Choroid plexus epithelial cell (primary cell): ENCODE measurements at regions not wholly inside any gene's neighbourhood (a gene's known extent, or its start where the extent isn't known, plus 50 kb on each side); places are given as distances from the start of the nearest gene placed in this dataset.
A peak's percentile ranks its signal among the peaks of the same experiment; 100 is the strongest.

ENCODE experiments used
- DNase-seq: peaks from one replicate; pipeline ENCODE4 v3.0.0-alpha.2; 2010; ENCODE audit warnings: low read depth
- H3K4me3 ChIP-seq: 2 replicates; pipeline ENCODE4 v1.5.1; 2011; ENCODE audit warnings: low read depth, mild to moderate bottlenecking, control low read depth, low read length, moderate library complexity
- TF ChIP-seq, protein P1 (sequence below): conservative IDR thresholded peaks from 2 replicates; pipeline ENCODE4 v1.5.1; 2011; ENCODE audit warnings: low read depth, mild to moderate bottlenecking, control low read depth, inconsistent platforms, low read length, moderate library complexity

DNA sequence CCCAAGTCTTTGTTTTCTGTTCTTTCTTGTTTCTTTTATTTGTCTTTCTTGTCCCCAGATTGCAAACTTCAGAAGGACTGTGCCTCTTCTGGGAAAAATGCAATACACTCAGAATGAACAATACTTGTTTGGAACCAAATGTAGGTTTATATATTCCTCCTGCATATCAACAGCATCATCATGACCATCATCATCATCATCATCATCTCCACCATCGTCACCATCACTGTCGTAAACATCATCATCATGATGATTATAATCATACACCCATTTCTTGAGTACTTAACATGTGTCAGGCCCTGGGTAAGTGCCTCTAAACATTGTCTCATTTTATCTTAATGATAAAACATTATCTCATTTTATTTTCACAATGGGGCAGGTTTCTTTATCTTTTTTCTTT, 476.8 kb downstream of the CCSER2 start:
- TF ChIP-seq, protein P1, sequence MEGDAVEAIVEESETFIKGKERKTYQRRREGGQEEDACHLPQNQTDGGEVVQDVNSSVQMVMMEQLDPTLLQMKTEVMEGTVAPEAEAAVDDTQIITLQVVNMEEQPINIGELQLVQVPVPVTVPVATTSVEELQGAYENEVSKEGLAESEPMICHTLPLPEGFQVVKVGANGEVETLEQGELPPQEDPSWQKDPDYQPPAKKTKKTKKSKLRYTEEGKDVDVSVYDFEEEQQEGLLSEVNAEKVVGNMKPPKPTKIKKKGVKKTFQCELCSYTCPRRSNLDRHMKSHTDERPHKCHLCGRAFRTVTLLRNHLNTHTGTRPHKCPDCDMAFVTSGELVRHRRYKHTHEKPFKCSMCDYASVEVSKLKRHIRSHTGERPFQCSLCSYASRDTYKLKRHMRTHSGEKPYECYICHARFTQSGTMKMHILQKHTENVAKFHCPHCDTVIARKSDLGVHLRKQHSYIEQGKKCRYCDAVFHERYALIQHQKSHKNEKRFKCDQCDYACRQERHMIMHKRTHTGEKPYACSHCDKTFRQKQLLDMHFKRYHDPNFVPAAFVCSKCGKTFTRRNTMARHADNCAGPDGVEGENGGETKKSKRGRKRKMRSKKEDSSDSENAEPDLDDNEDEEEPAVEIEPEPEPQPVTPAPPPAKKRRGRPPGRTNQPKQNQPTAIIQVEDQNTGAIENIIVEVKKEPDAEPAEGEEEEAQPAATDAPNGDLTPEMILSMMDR, result no peak
- H3K4me3 ChIP-seq, result no peak overlapping the region
- DNase-seq, result no peak

DNA sequence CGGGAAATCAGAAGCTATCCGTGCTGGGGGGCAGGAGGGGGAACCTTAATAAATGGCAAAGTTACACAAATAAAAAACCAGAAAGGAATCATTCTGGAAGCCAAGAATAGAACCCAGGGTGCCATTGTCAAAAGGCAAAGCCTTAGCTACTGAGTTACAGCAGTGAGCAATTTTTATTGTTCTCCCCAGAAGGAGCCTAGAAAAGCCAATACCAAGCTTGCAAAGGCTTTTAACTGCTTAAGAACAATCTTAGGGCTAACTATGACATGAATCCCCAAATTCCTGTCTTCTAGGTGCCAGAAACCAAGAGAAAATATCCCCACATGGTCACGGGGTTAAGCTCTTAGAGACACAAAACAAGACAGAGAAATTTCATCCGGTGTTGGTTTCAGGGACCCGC, 482.7 kb downstream of the CCSER2 start:
- no peak for DNase-seq
- H3K4me3 ChIP-seq, result no peak overlapping the region
- TF ChIP-seq, protein P1, result no peak

- TF ChIP-seq, protein P1, result no peak
- H3K4me3 ChIP-seq, result no peak overlapping the region
- no peak for DNase-seq
These were observed 490.6 kb downstream of the CCSER2 start for GRCh38 chr10:84818961-84819360.

DNA sequence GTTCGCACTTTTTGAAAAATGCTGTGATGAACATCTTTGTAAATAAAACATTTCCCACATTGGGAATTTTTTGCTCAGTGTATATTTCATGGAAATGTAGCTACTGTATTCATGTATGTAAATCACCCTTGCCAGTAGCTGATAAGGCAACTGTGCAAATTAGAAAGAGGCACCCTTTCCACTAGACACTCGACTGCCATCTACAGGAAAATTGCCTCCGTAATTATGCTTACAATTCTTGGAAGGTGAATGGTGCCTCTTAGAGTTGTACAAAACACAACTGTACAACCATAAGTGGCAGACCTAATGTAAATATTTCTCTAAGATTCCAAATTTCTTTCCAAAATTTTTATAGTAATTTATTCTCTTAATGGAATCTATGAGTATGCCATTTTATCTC, 491.7 kb downstream of the CCSER2 start:
- peak; percentile 21 for DNase-seq
- TF ChIP-seq, protein P1, result peak; percentile 41
- H3K4me3 ChIP-seq, result no peak overlapping the region

- no peak for DNase-seq
- H3K4me3 ChIP-seq, result no peak overlapping the region
- TF ChIP-seq, protein P1, result no peak
These were observed 492.2 kb downstream of the CCSER2 start for GRCh38 chr10:84820596-84820995.

GRCh38 chr10:84822931-84823630, 494.7 kb downstream of the CCSER2 start:
- peak; percentile 26 for DNase-seq
- TF ChIP-seq, protein P1, result no peak
- no peak overlapping the region for H3K4me3 ChIP-seq

- TF ChIP-seq, protein P1, result no peak
- H3K4me3 ChIP-seq, result no peak overlapping the region
- no peak for DNase-seq
These were observed 496.1 kb downstream of the CCSER2 start for GRCh38 chr10:84824525-84824924.
